H9 (cell line): ENCODE measurements at regions not wholly inside any gene's neighbourhood (a gene's known extent, or its start where the extent isn't known, plus 50 kb on each side); places are given as distances from the start of the nearest gene placed in this dataset.

Experiments used
- DNase-seq: peaks from one replicate; pipeline ENCODE4 v3.0.0-alpha.2; 2017
- H2AFZ ChIP-seq: one replicate; pipeline ENCODE4 v1.6.1; 2013; ENCODE audit warnings: mild to moderate bottlenecking, low read length, control low read depth, moderate library complexity
- H2AK5ac ChIP-seq: 2 replicates; pipeline ENCODE4 v1.6.1; 2013; ENCODE audit warnings: low read length, control low read depth, mixed read lengths; ENCODE audit not compliant: insufficient read length
- H2BK120ac ChIP-seq: one replicate; pipeline ENCODE4 v1.6.1; 2013; ENCODE audit warnings: low read depth, mild to moderate bottlenecking, low read length, control low read depth, inconsistent platforms; ENCODE audit not compliant: poor library complexity, severe bottlenecking
- H2BK12ac ChIP-seq: 2 replicates; pipeline ENCODE4 v1.6.1; 2013; ENCODE audit warnings: low read length, control low read depth, mixed read lengths, low read depth; ENCODE audit not compliant: insufficient read length
- H2BK15ac ChIP-seq: 2 replicates; pipeline ENCODE4 v1.6.1; 2013; ENCODE audit warnings: low read depth, low read length, control low read depth
- H2BK20ac ChIP-seq: one replicate; pipeline ENCODE4 v1.6.1; 2013; ENCODE audit warnings: low read depth, mild to moderate bottlenecking, low read length, control low read depth, inconsistent platforms; ENCODE audit not compliant: poor library complexity, severe bottlenecking
- H2BK5ac ChIP-seq: 2 replicates; pipeline ENCODE4 v1.6.1; 2013; ENCODE audit warnings: low read length, control low read depth, mixed read lengths; ENCODE audit not compliant: insufficient read length
- H3K14ac ChIP-seq: 2 replicates; pipeline ENCODE4 v1.6.1; 2013; ENCODE audit warnings: low read length, control low read depth; ENCODE audit not compliant: insufficient read depth
- H3K18ac ChIP-seq: 2 replicates; pipeline ENCODE4 v1.6.1; 2013; ENCODE audit warnings: low read depth, mild to moderate bottlenecking, mixed read lengths, low read length, control low read depth; ENCODE audit not compliant: insufficient read length
- H3K23ac ChIP-seq: 2 replicates; pipeline ENCODE4 v1.6.1; 2013; ENCODE audit warnings: low read length, control low read depth, mixed read lengths, low read depth; ENCODE audit not compliant: insufficient read length
- H3K23me2 ChIP-seq: 2 replicates; pipeline ENCODE4 v1.6.1; 2013; ENCODE audit warnings: low read depth, mild to moderate bottlenecking, mixed read lengths, low read length, control low read depth; ENCODE audit not compliant: insufficient read length, poor library complexity, severe bottlenecking
- H3K27ac ChIP-seq: 2 replicates; pipeline ENCODE4 v1.5.1; 2013; ENCODE audit warnings: low read length, control low read depth, mixed read lengths, low read depth; ENCODE audit not compliant: insufficient read length
- H3K27me3 ChIP-seq: 2 replicates; pipeline ENCODE4 v1.6.1; 2013; ENCODE audit warnings: low read length, control low read depth, inconsistent platforms; ENCODE audit not compliant: insufficient read depth
- H3K4ac ChIP-seq: 2 replicates; pipeline ENCODE4 v1.6.1; 2013; ENCODE audit warnings: low read depth, mild to moderate bottlenecking, control low read depth, inconsistent platforms, low read length, moderate library complexity
- H3K4me1 ChIP-seq: 2 replicates; pipeline ENCODE4 v1.6.1; 2013; ENCODE audit warnings: low read length, control low read depth, inconsistent platforms; ENCODE audit not compliant: insufficient read depth
- H3K4me2 ChIP-seq: 2 replicates; pipeline ENCODE4 v1.6.1; 2013; ENCODE audit warnings: low read length, control low read depth, mixed read lengths; ENCODE audit not compliant: insufficient read length, insufficient read depth
- H3K56ac ChIP-seq: 2 replicates; pipeline ENCODE4 v1.6.1; 2013; ENCODE audit warnings: low read depth, mild to moderate bottlenecking, mixed read lengths, low read length, control low read depth; ENCODE audit not compliant: insufficient read length
- H3K79me1 ChIP-seq: 2 replicates; pipeline ENCODE4 v1.6.1; 2013; ENCODE audit warnings: low read depth, mild to moderate bottlenecking, moderate library complexity, low read length, control low read depth, inconsistent platforms; ENCODE audit not compliant: insufficient read depth, poor library complexity, severe bottlenecking
- H3K79me2 ChIP-seq: 2 replicates; pipeline ENCODE4 v1.6.1; 2013; ENCODE audit warnings: low read length, control low read depth, inconsistent platforms; ENCODE audit not compliant: insufficient read depth
- H3K9ac ChIP-seq: 2 replicates; pipeline ENCODE4 v1.6.1; 2013; ENCODE audit warnings: low read length, control low read depth, mixed read lengths; ENCODE audit not compliant: insufficient read length; ENCODE audit errors: extremely low read depth
- H3K9me3 ChIP-seq: one replicate; pipeline ENCODE4 v1.6.1; 2013; ENCODE audit warnings: low read depth, low read length, inconsistent platforms; ENCODE audit not compliant: control insufficient read depth
- H3T11ph ChIP-seq: one replicate; pipeline ENCODE4 v1.6.1; 2013; ENCODE audit warnings: mild to moderate bottlenecking, low read length, control low read depth, inconsistent platforms
- H4K20me1 ChIP-seq: one replicate; pipeline ENCODE4 v1.6.1; 2013; ENCODE audit not compliant: control insufficient read depth, insufficient read length, insufficient read depth
- H4K5ac ChIP-seq: 2 replicates; pipeline ENCODE4 v1.6.1; 2013; ENCODE audit warnings: low read depth, mild to moderate bottlenecking, mixed read lengths, low read length, control low read depth; ENCODE audit not compliant: insufficient read length
- H4K8ac ChIP-seq: replicated peaks from 2 replicates; pipeline ENCODE4 v1.6.1; 2013; ENCODE audit warnings: low read length, control low read depth, mixed read lengths, low read depth; ENCODE audit not compliant: insufficient read length
- H4K91ac ChIP-seq: 2 replicates; pipeline ENCODE4 v1.6.1; 2013; ENCODE audit warnings: low read depth, mild to moderate bottlenecking, moderate library complexity, mixed read lengths, low read length, control low read depth; ENCODE audit not compliant: insufficient read length
- H3K27ac Mint-ChIP-seq, 3 experiments: 2 replicates in 2 of 3; 3 replicates in 1 of 3; pipeline ENCODE4 v1.8.0; 2020 to 2021; ENCODE audit warnings: mixed read lengths in 3 of 3, mild to moderate bottlenecking in 1 of 3, moderate library complexity in 1 of 3
- H3K27me3 Mint-ChIP-seq: 2 replicates; pipeline ENCODE4 v1.8.0; 2021; ENCODE audit warnings: low read depth, mild to moderate bottlenecking, moderate library complexity, mixed read lengths
- H3K36me3 Mint-ChIP-seq, 3 experiments: 2 replicates in 2 of 3; 3 replicates in 1 of 3; pipeline ENCODE4 v1.8.0; 2020 to 2021; ENCODE audit warnings: low read depth in 3 of 3, mixed read lengths in 3 of 3; ENCODE audit not compliant: insufficient read depth in 1 of 3
- H3K4me1 Mint-ChIP-seq, 2 experiments: 2 replicates each; pipeline ENCODE4 v1.8.0; 2020; ENCODE audit warnings: mixed read lengths in 2 of 2
- H3K4me3 Mint-ChIP-seq, 2 experiments: 2 replicates in 1 of 2; 3 replicates in 1 of 2; pipeline ENCODE4 v1.8.0; 2020 to 2021; ENCODE audit warnings: mild to moderate bottlenecking in 2 of 2, mixed read lengths in 2 of 2, moderate library complexity in 1 of 2
- H3K9me3 Mint-ChIP-seq, 2 experiments: 2 replicates in 1 of 2; 3 replicates in 1 of 2; pipeline ENCODE4 v1.8.0; 2020; ENCODE audit warnings: mild to moderate bottlenecking in 2 of 2, mixed read lengths in 2 of 2, moderate library complexity in 1 of 2
- WGBS: extraction: QIAGEN DNeasy Blood & Tissue Kit; methylation state at CpG from one replicate; pipeline ENCODE4 v1.1.7; 2013; ENCODE audit warnings: missing lambda C conversion rate, low lambda C conversion rate, mixed read lengths; ENCODE audit not compliant: insufficient read length; ENCODE audit errors: extremely low coverage; 5-methylcytosine and 5-hydroxymethylcytosine counted together
- TF ChIP-seq, protein P1 (sequence below): fragments of 200-600 bp; sonication (generic); conservative IDR thresholded peaks from 3 replicates; pipeline ENCODE4 v1.8.0; 2021; ENCODE audit warnings: antibody characterized with exemption, mild to moderate bottlenecking

DNA sequence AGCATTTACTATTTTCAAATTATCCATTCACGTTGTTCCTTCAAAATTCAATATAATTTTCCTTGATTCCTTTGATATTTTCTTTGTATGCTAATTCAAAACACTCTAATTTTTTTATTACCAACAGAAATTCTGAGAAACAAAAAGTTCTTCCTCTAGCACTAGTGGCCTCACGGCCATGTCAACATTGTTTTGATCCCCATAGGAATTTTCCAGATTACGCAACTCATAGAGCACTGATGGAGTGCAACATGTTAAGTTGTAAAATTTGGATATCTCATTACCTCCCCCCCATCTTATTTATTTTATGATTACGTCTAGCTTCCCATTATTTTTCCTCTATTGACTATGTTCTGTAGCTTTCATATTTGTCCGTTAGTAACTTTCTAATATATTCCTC, 745.3 kb downstream of the TUSC7 start:
- H2BK15ac ChIP-seq = no peak overlapping the region
- H2AFZ ChIP-seq = no peak overlapping the region
- no peak overlapping the region for H4K8ac ChIP-seq
- Mint-ChIP-seq H3K36me3 (no peaks in the 10 kb centered on the region), H3K9me3 (no peaks in the 10 kb centered on the region), H3K4me3 (no peak overlapping the region), H3K4me1 (no peaks in the 10 kb centered on the region), H3K27me3 (no peaks in the 10 kb centered on the region), H3K27ac (no peak overlapping the region)
- no peak overlapping the region for H4K5ac ChIP-seq
- H3K23ac ChIP-seq = no peak overlapping the region
- no peak overlapping the region for H2BK20ac ChIP-seq
- no peak overlapping the region for H3K14ac ChIP-seq
- H2BK5ac ChIP-seq = no peak overlapping the region
- H3K27me3 ChIP-seq = no peaks in the 10 kb centered on the region
- no peak overlapping the region for H3T11ph ChIP-seq
- no peak overlapping the region for H3K56ac ChIP-seq
- H3K27ac ChIP-seq = no peak overlapping the region
- no peaks in the 10 kb centered on the region for H3K79me2 ChIP-seq
- no peak overlapping the region for H2BK12ac ChIP-seq
- H3K18ac ChIP-seq = no peak overlapping the region
- no peak overlapping the region for H2AK5ac ChIP-seq
- no peak overlapping the region for H3K4ac ChIP-seq
- no peaks in the 10 kb centered on the region for H3K79me1 ChIP-seq
- DNase-seq = no peak
- H3K4me2 ChIP-seq = no peak overlapping the region
- H3K9me3 ChIP-seq = no peaks in the 10 kb centered on the region
- H3K23me2 ChIP-seq = no peaks in the 10 kb centered on the region
- H3K9ac ChIP-seq = no peak overlapping the region
- WGBS = 100% methylated on average over 1 of the region's 5 CpGs
- TF ChIP-seq, protein P1, sequence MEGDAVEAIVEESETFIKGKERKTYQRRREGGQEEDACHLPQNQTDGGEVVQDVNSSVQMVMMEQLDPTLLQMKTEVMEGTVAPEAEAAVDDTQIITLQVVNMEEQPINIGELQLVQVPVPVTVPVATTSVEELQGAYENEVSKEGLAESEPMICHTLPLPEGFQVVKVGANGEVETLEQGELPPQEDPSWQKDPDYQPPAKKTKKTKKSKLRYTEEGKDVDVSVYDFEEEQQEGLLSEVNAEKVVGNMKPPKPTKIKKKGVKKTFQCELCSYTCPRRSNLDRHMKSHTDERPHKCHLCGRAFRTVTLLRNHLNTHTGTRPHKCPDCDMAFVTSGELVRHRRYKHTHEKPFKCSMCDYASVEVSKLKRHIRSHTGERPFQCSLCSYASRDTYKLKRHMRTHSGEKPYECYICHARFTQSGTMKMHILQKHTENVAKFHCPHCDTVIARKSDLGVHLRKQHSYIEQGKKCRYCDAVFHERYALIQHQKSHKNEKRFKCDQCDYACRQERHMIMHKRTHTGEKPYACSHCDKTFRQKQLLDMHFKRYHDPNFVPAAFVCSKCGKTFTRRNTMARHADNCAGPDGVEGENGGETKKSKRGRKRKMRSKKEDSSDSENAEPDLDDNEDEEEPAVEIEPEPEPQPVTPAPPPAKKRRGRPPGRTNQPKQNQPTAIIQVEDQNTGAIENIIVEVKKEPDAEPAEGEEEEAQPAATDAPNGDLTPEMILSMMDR = no peak
- H2BK120ac ChIP-seq = no peak overlapping the region
- no peaks in the 10 kb centered on the region for H3K4me1 ChIP-seq
- H4K20me1 ChIP-seq = no peaks in the 10 kb centered on the region
- H4K91ac ChIP-seq = no peak overlapping the region
